H9 (cell line): ENCODE measurements at regions not wholly inside any gene's neighbourhood (a gene's known extent, or its start where the extent isn't known, plus 50 kb on each side); places are given as distances from the start of the nearest gene placed in this dataset.

ENCODE experiments used
- DNase-seq: peaks from one replicate; pipeline ENCODE4 v3.0.0-alpha.2; 2017
- H2AFZ ChIP-seq: one replicate; pipeline ENCODE4 v1.6.1; 2013; ENCODE audit warnings: mild to moderate bottlenecking, low read length, control low read depth, moderate library complexity
- H2AK5ac ChIP-seq: 2 replicates; pipeline ENCODE4 v1.6.1; 2013; ENCODE audit warnings: low read length, control low read depth, mixed read lengths; ENCODE audit not compliant: insufficient read length
- H2BK120ac ChIP-seq: one replicate; pipeline ENCODE4 v1.6.1; 2013; ENCODE audit warnings: low read depth, mild to moderate bottlenecking, low read length, control low read depth, inconsistent platforms; ENCODE audit not compliant: poor library complexity, severe bottlenecking
- H2BK12ac ChIP-seq: 2 replicates; pipeline ENCODE4 v1.6.1; 2013; ENCODE audit warnings: low read length, control low read depth, mixed read lengths, low read depth; ENCODE audit not compliant: insufficient read length
- H2BK15ac ChIP-seq: 2 replicates; pipeline ENCODE4 v1.6.1; 2013; ENCODE audit warnings: low read depth, low read length, control low read depth
- H2BK20ac ChIP-seq: one replicate; pipeline ENCODE4 v1.6.1; 2013; ENCODE audit warnings: low read depth, mild to moderate bottlenecking, low read length, control low read depth, inconsistent platforms; ENCODE audit not compliant: poor library complexity, severe bottlenecking
- H2BK5ac ChIP-seq: 2 replicates; pipeline ENCODE4 v1.6.1; 2013; ENCODE audit warnings: low read length, control low read depth, mixed read lengths; ENCODE audit not compliant: insufficient read length
- H3K14ac ChIP-seq: 2 replicates; pipeline ENCODE4 v1.6.1; 2013; ENCODE audit warnings: low read length, control low read depth; ENCODE audit not compliant: insufficient read depth
- H3K18ac ChIP-seq: 2 replicates; pipeline ENCODE4 v1.6.1; 2013; ENCODE audit warnings: low read depth, mild to moderate bottlenecking, mixed read lengths, low read length, control low read depth; ENCODE audit not compliant: insufficient read length
- H3K23ac ChIP-seq: 2 replicates; pipeline ENCODE4 v1.6.1; 2013; ENCODE audit warnings: low read length, control low read depth, mixed read lengths, low read depth; ENCODE audit not compliant: insufficient read length
- H3K23me2 ChIP-seq: 2 replicates; pipeline ENCODE4 v1.6.1; 2013; ENCODE audit warnings: low read depth, mild to moderate bottlenecking, mixed read lengths, low read length, control low read depth; ENCODE audit not compliant: insufficient read length, poor library complexity, severe bottlenecking
- H3K27ac ChIP-seq: 2 replicates; pipeline ENCODE4 v1.5.1; 2013; ENCODE audit warnings: low read length, control low read depth, mixed read lengths, low read depth; ENCODE audit not compliant: insufficient read length
- H3K27me3 ChIP-seq: 2 replicates; pipeline ENCODE4 v1.6.1; 2013; ENCODE audit warnings: low read length, control low read depth, inconsistent platforms; ENCODE audit not compliant: insufficient read depth
- H3K4ac ChIP-seq: 2 replicates; pipeline ENCODE4 v1.6.1; 2013; ENCODE audit warnings: low read depth, mild to moderate bottlenecking, control low read depth, inconsistent platforms, low read length, moderate library complexity
- H3K4me1 ChIP-seq: 2 replicates; pipeline ENCODE4 v1.6.1; 2013; ENCODE audit warnings: low read length, control low read depth, inconsistent platforms; ENCODE audit not compliant: insufficient read depth
- H3K4me2 ChIP-seq: 2 replicates; pipeline ENCODE4 v1.6.1; 2013; ENCODE audit warnings: low read length, control low read depth, mixed read lengths; ENCODE audit not compliant: insufficient read length, insufficient read depth
- H3K56ac ChIP-seq: 2 replicates; pipeline ENCODE4 v1.6.1; 2013; ENCODE audit warnings: low read depth, mild to moderate bottlenecking, mixed read lengths, low read length, control low read depth; ENCODE audit not compliant: insufficient read length
- H3K79me1 ChIP-seq: 2 replicates; pipeline ENCODE4 v1.6.1; 2013; ENCODE audit warnings: low read depth, mild to moderate bottlenecking, moderate library complexity, low read length, control low read depth, inconsistent platforms; ENCODE audit not compliant: insufficient read depth, poor library complexity, severe bottlenecking
- H3K79me2 ChIP-seq: 2 replicates; pipeline ENCODE4 v1.6.1; 2013; ENCODE audit warnings: low read length, control low read depth, inconsistent platforms; ENCODE audit not compliant: insufficient read depth
- H3K9ac ChIP-seq: 2 replicates; pipeline ENCODE4 v1.6.1; 2013; ENCODE audit warnings: low read length, control low read depth, mixed read lengths; ENCODE audit not compliant: insufficient read length; ENCODE audit errors: extremely low read depth
- H3K9me3 ChIP-seq: one replicate; pipeline ENCODE4 v1.6.1; 2013; ENCODE audit warnings: low read depth, low read length, inconsistent platforms; ENCODE audit not compliant: control insufficient read depth
- H3T11ph ChIP-seq: one replicate; pipeline ENCODE4 v1.6.1; 2013; ENCODE audit warnings: mild to moderate bottlenecking, low read length, control low read depth, inconsistent platforms
- H4K20me1 ChIP-seq: one replicate; pipeline ENCODE4 v1.6.1; 2013; ENCODE audit not compliant: control insufficient read depth, insufficient read length, insufficient read depth
- H4K5ac ChIP-seq: 2 replicates; pipeline ENCODE4 v1.6.1; 2013; ENCODE audit warnings: low read depth, mild to moderate bottlenecking, mixed read lengths, low read length, control low read depth; ENCODE audit not compliant: insufficient read length
- H4K8ac ChIP-seq: replicated peaks from 2 replicates; pipeline ENCODE4 v1.6.1; 2013; ENCODE audit warnings: low read length, control low read depth, mixed read lengths, low read depth; ENCODE audit not compliant: insufficient read length
- H4K91ac ChIP-seq: 2 replicates; pipeline ENCODE4 v1.6.1; 2013; ENCODE audit warnings: low read depth, mild to moderate bottlenecking, moderate library complexity, mixed read lengths, low read length, control low read depth; ENCODE audit not compliant: insufficient read length
- H3K27ac Mint-ChIP-seq, 3 experiments: 2 replicates in 2 of 3; 3 replicates in 1 of 3; pipeline ENCODE4 v1.8.0; 2020 to 2021; ENCODE audit warnings: mixed read lengths in 3 of 3, mild to moderate bottlenecking in 1 of 3, moderate library complexity in 1 of 3
- H3K27me3 Mint-ChIP-seq: 2 replicates; pipeline ENCODE4 v1.8.0; 2021; ENCODE audit warnings: low read depth, mild to moderate bottlenecking, moderate library complexity, mixed read lengths
- H3K36me3 Mint-ChIP-seq, 3 experiments: 2 replicates in 2 of 3; 3 replicates in 1 of 3; pipeline ENCODE4 v1.8.0; 2020 to 2021; ENCODE audit warnings: low read depth in 3 of 3, mixed read lengths in 3 of 3; ENCODE audit not compliant: insufficient read depth in 1 of 3
- H3K4me1 Mint-ChIP-seq, 2 experiments: 2 replicates each; pipeline ENCODE4 v1.8.0; 2020; ENCODE audit warnings: mixed read lengths in 2 of 2
- H3K4me3 Mint-ChIP-seq, 2 experiments: 2 replicates in 1 of 2; 3 replicates in 1 of 2; pipeline ENCODE4 v1.8.0; 2020 to 2021; ENCODE audit warnings: mild to moderate bottlenecking in 2 of 2, mixed read lengths in 2 of 2, moderate library complexity in 1 of 2
- H3K9me3 Mint-ChIP-seq, 2 experiments: 2 replicates in 1 of 2; 3 replicates in 1 of 2; pipeline ENCODE4 v1.8.0; 2020; ENCODE audit warnings: mild to moderate bottlenecking in 2 of 2, mixed read lengths in 2 of 2, moderate library complexity in 1 of 2
- CTCF ChIP-seq: fragments of 200-600 bp; sonication (generic); conservative IDR thresholded peaks from 3 replicates; pipeline ENCODE4 v1.8.0; 2021; ENCODE audit warnings: antibody characterized with exemption, mild to moderate bottlenecking
- WGBS: extraction: QIAGEN DNeasy Blood & Tissue Kit; methylation state at CpG from one replicate; pipeline ENCODE4 v1.1.7; 2013; ENCODE audit warnings: missing lambda C conversion rate, low lambda C conversion rate, mixed read lengths; ENCODE audit not compliant: insufficient read length; ENCODE audit errors: extremely low coverage; 5-methylcytosine and 5-hydroxymethylcytosine counted together

- no peaks in the 10 kb centered on the region for H3K27me3 ChIP-seq
- no peak for TF ChIP-seq CTCF
- H2BK120ac ChIP-seq: no peak overlapping the region
- DNase-seq: no peak
- no peaks in the 10 kb centered on the region; the same call in 1 of the 2 replicates for H3K4me1 ChIP-seq
- no peak overlapping the region for H3K9ac ChIP-seq
- no peak overlapping the region for H2BK15ac ChIP-seq
- H3K18ac ChIP-seq: no peak overlapping the region
- H3K23ac ChIP-seq: no peak overlapping the region
- H2BK12ac ChIP-seq: no peak overlapping the region
- H3K23me2 ChIP-seq: no peaks in the 10 kb centered on the region
- no peak overlapping the region for H2BK5ac ChIP-seq
- H3K14ac ChIP-seq: no peak overlapping the region
- Mint-ChIP-seq H3K27me3 (no peaks in the 10 kb centered on the region; the same call in 1 of the 2 replicates), H3K4me1 (peaks cover 7 to 8% of the 10 kb centered on the region in 2 experiments), H3K36me3 (no peaks in the 10 kb centered on the region), H3K4me3 (no peak overlapping the region), H3K9me3 (no peaks in the 10 kb centered on the region), H3K27ac (no peak overlapping the region)
- no peaks in the 10 kb centered on the region for H3K79me1 ChIP-seq
- WGBS: no CpG with 5 or more reads among the region's 6 CpGs
- H3K4me2 ChIP-seq: no peak overlapping the region
- H3K9me3 ChIP-seq: no peaks in the 10 kb centered on the region
- H3K56ac ChIP-seq: no peak overlapping the region
- no peak overlapping the region for H3T11ph ChIP-seq
- H4K8ac ChIP-seq: no peak overlapping the region
- no peak overlapping the region for H4K91ac ChIP-seq
- no peak overlapping the region for H3K27ac ChIP-seq
- no peaks in the 10 kb centered on the region for H3K79me2 ChIP-seq
- H2AFZ ChIP-seq: no peak overlapping the region
- no peaks in the 10 kb centered on the region for H4K20me1 ChIP-seq
- H2BK20ac ChIP-seq: no peak overlapping the region
- no peak overlapping the region for H4K5ac ChIP-seq
- H2AK5ac ChIP-seq: no peak overlapping the region
- no peak overlapping the region for H3K4ac ChIP-seq
These were observed 435.3 kb downstream of the GATA3 start for GRCh38 chr10:8489823-8490222.
